ENCODE measurements at regions not wholly inside any gene's neighbourhood (a gene's known extent, or its start where the extent isn't known, plus 50 kb on each side); places are given as distances from the start of the nearest gene placed in this dataset.

DNA sequence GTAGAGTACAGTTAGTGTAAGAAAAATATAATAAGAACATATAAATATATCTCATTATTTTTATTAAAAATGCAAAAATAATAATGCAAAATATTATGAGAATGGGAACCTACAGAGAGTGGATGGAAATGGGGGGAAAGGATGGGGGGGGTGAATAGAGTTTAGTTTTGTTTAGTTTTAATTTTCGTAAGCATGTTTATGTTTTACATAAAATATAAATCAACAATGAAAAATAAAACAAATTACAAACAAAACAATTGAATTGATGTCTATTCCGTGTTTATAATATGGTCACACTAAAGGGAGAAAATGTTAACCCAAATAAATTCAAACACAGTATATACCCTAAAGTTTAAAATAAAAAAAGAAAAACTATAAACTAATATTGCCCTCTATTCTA, 1717.4 kb upstream of the SPRY2 start:
- no peak for TF ChIP-seq SETDB1 (IDR thresholded peaks at IDR 0.05; ENCODE audit: insufficient read length, low read length)
- TF ChIP-seq ZNF335 (tag by site-specific recombination; conservative IDR thresholded peaks at IDR 0.05) = no peak
- no peak for TF ChIP-seq IKZF3 (tag by site-specific recombination; IDR thresholded peaks at IDR 0.05)
- TF ChIP-seq, protein P1, sequence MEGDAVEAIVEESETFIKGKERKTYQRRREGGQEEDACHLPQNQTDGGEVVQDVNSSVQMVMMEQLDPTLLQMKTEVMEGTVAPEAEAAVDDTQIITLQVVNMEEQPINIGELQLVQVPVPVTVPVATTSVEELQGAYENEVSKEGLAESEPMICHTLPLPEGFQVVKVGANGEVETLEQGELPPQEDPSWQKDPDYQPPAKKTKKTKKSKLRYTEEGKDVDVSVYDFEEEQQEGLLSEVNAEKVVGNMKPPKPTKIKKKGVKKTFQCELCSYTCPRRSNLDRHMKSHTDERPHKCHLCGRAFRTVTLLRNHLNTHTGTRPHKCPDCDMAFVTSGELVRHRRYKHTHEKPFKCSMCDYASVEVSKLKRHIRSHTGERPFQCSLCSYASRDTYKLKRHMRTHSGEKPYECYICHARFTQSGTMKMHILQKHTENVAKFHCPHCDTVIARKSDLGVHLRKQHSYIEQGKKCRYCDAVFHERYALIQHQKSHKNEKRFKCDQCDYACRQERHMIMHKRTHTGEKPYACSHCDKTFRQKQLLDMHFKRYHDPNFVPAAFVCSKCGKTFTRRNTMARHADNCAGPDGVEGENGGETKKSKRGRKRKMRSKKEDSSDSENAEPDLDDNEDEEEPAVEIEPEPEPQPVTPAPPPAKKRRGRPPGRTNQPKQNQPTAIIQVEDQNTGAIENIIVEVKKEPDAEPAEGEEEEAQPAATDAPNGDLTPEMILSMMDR (tag by site-specific recombination; IDR thresholded peaks at IDR 0.05) = no peak
